Fibroblast of pulmonary artery (primary cell): ENCODE measurements at regions not wholly inside any gene's neighbourhood (a gene's known extent, or its start where the extent isn't known, plus 50 kb on each side); places are given as distances from the start of the nearest gene placed in this dataset.
A peak's percentile ranks its signal among the peaks of the same experiment; 100 is the strongest.
"Not testable (repeated sequence)": the region's sequence is repeated elsewhere in the genome, so short reads cannot be mapped to it uniquely, and the experiment has no call there.

ENCODE experiments used
- DNase-seq: peaks from one replicate; pipeline ENCODE4 v3.0.0-alpha.2; 2010; ENCODE audit warnings: low read depth
- H3K4me3 ChIP-seq: replicated peaks from 2 replicates; pipeline ENCODE4 v1.5.1; 2011; ENCODE audit warnings: low read depth, mild to moderate bottlenecking, control low read depth, low read length, moderate library complexity
- TF ChIP-seq, protein P1 (sequence below): IDR thresholded peaks from 2 replicates; pipeline ENCODE4 v1.5.1; 2011; ENCODE audit warnings: mild to moderate bottlenecking, control low read depth, low read length, inconsistent platforms; ENCODE audit errors: missing control alignments

- H3K4me3 ChIP-seq: no peak overlapping the region
- peak; percentile 56 for DNase-seq
- TF ChIP-seq, protein P1, sequence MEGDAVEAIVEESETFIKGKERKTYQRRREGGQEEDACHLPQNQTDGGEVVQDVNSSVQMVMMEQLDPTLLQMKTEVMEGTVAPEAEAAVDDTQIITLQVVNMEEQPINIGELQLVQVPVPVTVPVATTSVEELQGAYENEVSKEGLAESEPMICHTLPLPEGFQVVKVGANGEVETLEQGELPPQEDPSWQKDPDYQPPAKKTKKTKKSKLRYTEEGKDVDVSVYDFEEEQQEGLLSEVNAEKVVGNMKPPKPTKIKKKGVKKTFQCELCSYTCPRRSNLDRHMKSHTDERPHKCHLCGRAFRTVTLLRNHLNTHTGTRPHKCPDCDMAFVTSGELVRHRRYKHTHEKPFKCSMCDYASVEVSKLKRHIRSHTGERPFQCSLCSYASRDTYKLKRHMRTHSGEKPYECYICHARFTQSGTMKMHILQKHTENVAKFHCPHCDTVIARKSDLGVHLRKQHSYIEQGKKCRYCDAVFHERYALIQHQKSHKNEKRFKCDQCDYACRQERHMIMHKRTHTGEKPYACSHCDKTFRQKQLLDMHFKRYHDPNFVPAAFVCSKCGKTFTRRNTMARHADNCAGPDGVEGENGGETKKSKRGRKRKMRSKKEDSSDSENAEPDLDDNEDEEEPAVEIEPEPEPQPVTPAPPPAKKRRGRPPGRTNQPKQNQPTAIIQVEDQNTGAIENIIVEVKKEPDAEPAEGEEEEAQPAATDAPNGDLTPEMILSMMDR: no peak
These were observed 356.9 kb downstream of the NDFIP2 start for GRCh38 chr13:79837741-79838450.

DNA sequence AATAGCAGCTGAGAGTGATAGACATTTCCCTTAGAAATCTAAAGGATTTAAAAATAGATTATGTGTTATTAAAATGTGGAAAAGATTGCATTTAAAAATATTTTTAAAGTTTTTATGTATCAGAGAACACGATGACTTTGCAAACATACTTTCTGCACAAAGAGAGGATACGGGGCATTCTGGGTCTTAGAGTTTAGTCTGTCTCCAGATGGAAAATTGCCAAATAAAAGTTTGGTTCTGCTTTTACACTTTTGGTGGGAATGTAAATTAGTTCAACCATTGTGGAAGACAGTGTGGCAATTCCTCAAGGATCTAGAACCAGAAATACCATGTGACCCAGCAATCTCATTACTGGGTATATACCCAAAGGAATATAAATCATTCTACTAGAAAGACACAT, 355.2 kb downstream of the NDFIP2 start:
- not testable (repeated sequence) for DNase-seq, H3K4me3 ChIP-seq

- no peak for DNase-seq
- no peak overlapping the region for H3K4me3 ChIP-seq
- TF ChIP-seq, protein P1: no peak
These were observed 353.9 kb downstream of the NDFIP2 start for GRCh38 chr13:79834876-79835275.

GRCh38 chr13:79833991-79834390, 353.0 kb downstream of the NDFIP2 start:
- no peak for DNase-seq
- TF ChIP-seq, protein P1: no peak
- H3K4me3 ChIP-seq: no peak overlapping the region

DNA sequence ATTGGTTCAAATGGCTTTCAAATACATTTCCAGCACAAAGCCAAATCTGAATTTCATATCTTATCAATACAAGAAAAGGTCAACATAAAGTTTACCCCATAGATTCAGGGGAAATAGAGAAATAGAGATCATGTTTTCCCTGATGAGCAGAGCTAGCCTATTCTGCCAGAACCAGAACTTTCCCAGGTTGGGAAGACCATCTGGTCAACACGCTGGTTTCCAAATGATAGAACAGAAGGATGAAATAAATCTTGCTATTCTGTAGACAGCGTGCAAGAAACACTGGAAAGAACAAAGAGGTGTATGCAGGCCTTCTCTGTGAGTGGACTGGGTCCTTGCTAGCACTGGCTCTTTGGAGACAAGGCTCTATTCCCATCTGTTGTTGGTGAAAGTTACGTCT, 350.6 kb downstream of the NDFIP2 start:
- DNase-seq: no peak
- no peak overlapping the region for H3K4me3 ChIP-seq
- TF ChIP-seq, protein P1: no peak

DNA sequence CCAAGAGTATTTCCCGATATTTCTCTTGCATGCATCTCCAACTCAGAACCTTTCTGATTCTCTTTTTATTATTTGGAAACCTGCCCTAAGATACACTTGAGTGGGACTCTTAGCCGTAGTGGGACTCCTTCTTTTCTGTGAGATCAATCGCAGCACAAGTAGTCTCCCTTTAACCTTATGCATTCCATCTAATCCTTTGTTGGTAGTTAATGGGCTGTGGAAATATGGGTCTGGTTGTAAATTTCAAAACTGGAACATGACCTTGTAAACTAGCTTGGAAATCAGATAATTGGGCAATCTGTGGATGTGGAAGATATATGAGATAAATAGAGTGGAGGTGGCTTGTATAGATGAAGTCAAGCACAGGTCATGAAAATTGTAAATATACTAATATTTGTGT, 350.0 kb downstream of the NDFIP2 start:
- TF ChIP-seq, protein P1: no peak
- no peak overlapping the region for H3K4me3 ChIP-seq
- DNase-seq: no peak

- TF ChIP-seq, protein P1: no peak
- no peak overlapping the region for H3K4me3 ChIP-seq
- DNase-seq: no peak
These were observed 349.5 kb downstream of the NDFIP2 start for GRCh38 chr13:79830426-79830825.
